H1 (cell line): ENCODE measurements at regions not wholly inside any gene's neighbourhood (a gene's known extent, or its start where the extent isn't known, plus 50 kb on each side); places are given as distances from the start of the nearest gene placed in this dataset.

Source experiments
- CTCF ChIA-PET: fragments of 300-600 bp; sonication (Branson Sonifier 250); formaldehyde crosslinking; loops from one replicate; lab custom pipeline; 2021; ENCODE audit not compliant: partially characterized antibody; lab: Charles Lee
- POLR2A ChIA-PET: fragments of 300-600 bp; sonication (Branson Sonifier 250); formaldehyde crosslinking; loops from one replicate; lab custom pipeline; 2021; ENCODE audit warnings: inconsistent platforms; ENCODE audit not compliant: partially characterized antibody; lab: Charles Lee
- DNase-seq, 2 experiments: peaks; one replicate each; pipeline versions ENCODE4 v3.0.0 to v3.0.0-alpha.2; 2010 to 2022; ENCODE audit warnings: low spot score in 2 of 2, low read depth in 1 of 2, mixed read lengths in 1 of 2
- FAIRE-seq: peaks from 2 replicates; lab custom pipeline; 2011; peaks lifted over from hg19 to GRCh38; lab: Jason Lieb, UNC
- H2AFZ ChIP-seq: 2 replicates; pipeline ENCODE4 v1.8.1; 2012; ENCODE audit warnings: low read length, inconsistent platforms
- H2AK5ac ChIP-seq: 2 replicates; pipeline ENCODE4 v1.6.1; 2013; ENCODE audit warnings: low read depth, low read length
- H2BK120ac ChIP-seq: replicated peaks from 2 replicates; pipeline ENCODE3; 2013; ENCODE audit warnings: low read depth, low read length, inconsistent platforms
- H2BK12ac ChIP-seq: 2 replicates; pipeline ENCODE4 v1.6.1; 2013; ENCODE audit warnings: low read depth, low read length
- H2BK15ac ChIP-seq: 2 replicates; pipeline ENCODE4 v1.6.1; 2013; ENCODE audit warnings: low read length
- H2BK20ac ChIP-seq: 2 replicates; pipeline ENCODE4 v1.6.1; 2013; ENCODE audit warnings: low read length
- H2BK5ac ChIP-seq: 2 replicates; pipeline ENCODE4 v1.6.1; 2013; ENCODE audit warnings: low read depth, low read length
- H3K14ac ChIP-seq: 2 replicates; pipeline ENCODE4 v1.6.1; 2013; ENCODE audit warnings: inconsistent platforms; ENCODE audit not compliant: insufficient read length
- H3K18ac ChIP-seq: 2 replicates; pipeline ENCODE4 v1.6.1; 2013; ENCODE audit warnings: low read length; ENCODE audit errors: extremely low read depth
- H3K23ac ChIP-seq: 2 replicates; pipeline ENCODE4 v1.6.1; 2013; ENCODE audit warnings: inconsistent platforms; ENCODE audit not compliant: insufficient read length
- H3K23me2 ChIP-seq: 2 replicates; pipeline ENCODE4 v1.6.1; 2013; ENCODE audit warnings: low read depth, low read length
- H3K27ac ChIP-seq: 2 replicates; pipeline ENCODE4 v1.6.1; 2011; ENCODE audit warnings: low read depth, low read length, inconsistent platforms
- H3K27me3 ChIP-seq, 4 experiments: replicated peaks in 1 of 4; 1 replicate in 1 of 4; 2 replicates in 3 of 4; pipeline versions ENCODE4 v1.6.1 to v1.8.1; 2011 to 2013; ENCODE audit warnings: low read length in 3 of 4, mild to moderate bottlenecking in 3 of 4, inconsistent platforms in 2 of 4, mixed read lengths in 2 of 4, moderate library complexity in 1 of 4; ENCODE audit not compliant: control insufficient read depth in 3 of 4, insufficient read depth in 3 of 4; ENCODE audit errors: extremely low read depth in 1 of 4
- H3K36me3 ChIP-seq, 4 experiments: 2 replicates each; pipeline versions ENCODE4 v1.6.1 to v1.8.1; 2011 to 2013; ENCODE audit warnings: mild to moderate bottlenecking in 4 of 4, low read length in 3 of 4, moderate library complexity in 2 of 4, control low read depth in 1 of 4, inconsistent platforms in 1 of 4; ENCODE audit not compliant: insufficient read depth in 4 of 4, control insufficient read depth in 2 of 4
- H3K4ac ChIP-seq: replicated peaks from 2 replicates; pipeline ENCODE3; 2013; ENCODE audit warnings: low read length, low read depth, mixed read lengths, inconsistent platforms; ENCODE audit not compliant: insufficient read length
- H3K4me1 ChIP-seq, 4 experiments: replicated peaks in 1 of 4; 1 replicate in 1 of 4; 2 replicates in 3 of 4; pipeline versions ENCODE4 v1.6.1 to v1.8.1; 2011 to 2013; ENCODE audit warnings: low read length in 3 of 4, inconsistent platforms in 2 of 4, mixed read lengths in 1 of 4; ENCODE audit not compliant: insufficient read depth in 4 of 4, control insufficient read depth in 3 of 4
- H3K4me2 ChIP-seq, 2 experiments: 2 replicates each; pipeline versions ENCODE4 v1.6.1 to v1.8.1; 2011 to 2013; ENCODE audit warnings: low read depth in 2 of 2, low read length in 2 of 2, control low read depth in 1 of 2, inconsistent platforms in 1 of 2, mild to moderate bottlenecking in 1 of 2; ENCODE audit not compliant: insufficient read depth in 1 of 2
- H3K4me3 ChIP-seq, 4 experiments: fragments of 200-600, 300-600 bp in 1 of 4; sonication (generic), shearing (Covaris generic), sonication (Bioruptor Twin) in 1 of 4; 2 replicates each; pipeline versions ENCODE4 v1.5.1 to v1.8.1; 2011 to 2016; ENCODE audit warnings: low read length in 4 of 4, low read depth in 3 of 4, control low read depth in 2 of 4, inconsistent platforms in 2 of 4, mild to moderate bottlenecking in 2 of 4, mixed read lengths in 1 of 4, moderate library complexity in 1 of 4; ENCODE audit not compliant: insufficient read depth in 2 of 4; ENCODE audit errors: extremely low read depth in 1 of 4
- H3K56ac ChIP-seq: replicated peaks from 2 replicates; pipeline ENCODE3; 2013; ENCODE audit warnings: low read depth, mild to moderate bottlenecking, mixed read lengths, low read length, inconsistent platforms; ENCODE audit not compliant: insufficient read length
- H3K79me1 ChIP-seq: 2 replicates; pipeline ENCODE4 v1.6.1; 2013; ENCODE audit warnings: low read depth, low read length, control low read depth
- H3K79me2 ChIP-seq, 2 experiments: 2 replicates each; pipeline versions ENCODE4 v1.6.1 to v1.8.1; 2012 to 2013; ENCODE audit warnings: low read length in 2 of 2, mild to moderate bottlenecking in 2 of 2, inconsistent platforms in 1 of 2; ENCODE audit not compliant: insufficient read depth in 2 of 2, control insufficient read depth in 1 of 2
- H3K9ac ChIP-seq, 4 experiments: replicated peaks in 1 of 4; 1 replicate in 1 of 4; 2 replicates in 3 of 4; pipeline versions ENCODE4 v1.6.1 to v1.8.1; 2011 to 2013; ENCODE audit warnings: low read depth in 3 of 4, low read length in 3 of 4, control low read depth in 2 of 4, mild to moderate bottlenecking in 2 of 4, moderate library complexity in 2 of 4, inconsistent platforms in 1 of 4; ENCODE audit errors: extremely low read depth in 1 of 4
- H3K9me3 ChIP-seq, 2 experiments: 2 replicates each; pipeline versions ENCODE4 v1.6.1 to v1.8.1; 2012 to 2013; ENCODE audit warnings: mild to moderate bottlenecking in 2 of 2, moderate library complexity in 2 of 2, control low read depth in 1 of 2, inconsistent platforms in 1 of 2, low read depth in 1 of 2, low read length in 1 of 2, mixed read lengths in 1 of 2; ENCODE audit not compliant: insufficient read depth in 2 of 2
- H4K20me1 ChIP-seq, 2 experiments: replicated peaks in 1 of 2; 2 replicates each; pipeline versions ENCODE3 to v1.8.1; 2011 to 2013; ENCODE audit warnings: inconsistent platforms in 2 of 2, low read length in 2 of 2, mild to moderate bottlenecking in 1 of 2; ENCODE audit not compliant: insufficient read depth in 2 of 2, control insufficient read depth in 1 of 2
- H4K5ac ChIP-seq: 2 replicates; pipeline ENCODE4 v1.6.1; 2013; ENCODE audit warnings: low read length, low read depth, mixed read lengths, inconsistent platforms; ENCODE audit not compliant: insufficient read length
- H4K8ac ChIP-seq: 2 replicates; pipeline ENCODE4 v1.8.0; 2013; ENCODE audit warnings: mild to moderate bottlenecking, moderate library complexity, low read length, inconsistent platforms; ENCODE audit not compliant: insufficient read depth; ENCODE audit errors: extremely low read depth
- H4K91ac ChIP-seq: replicated peaks from 2 replicates; pipeline ENCODE3; 2013; ENCODE audit warnings: low read length, mixed read lengths, inconsistent platforms; ENCODE audit not compliant: insufficient read length
- ASH2L ChIP-seq: fragments of 200-600, 300-600 bp; sonication (generic); IDR thresholded peaks from one replicate; pipeline ENCODE4 v1.7.1; 2017; ENCODE audit warnings: low read length
- BCL11A ChIP-seq, 2 experiments: IDR thresholded peaks; one replicate each; pipeline ENCODE4 v1.6.1; 2011; ENCODE audit warnings: low read depth in 2 of 2, low read length in 2 of 2, mild to moderate bottlenecking in 2 of 2
- CTCF ChIP-seq, 3 experiments: IDR thresholded peaks; 1 replicate in 2 of 3; 2 replicates in 1 of 3; pipeline versions ENCODE4 v1.5.1 to v1.6.1; 2011; ENCODE audit warnings: low read length in 3 of 3, mild to moderate bottlenecking in 3 of 3, inconsistent platforms in 2 of 3, low read depth in 1 of 3, moderate library complexity in 1 of 3; ENCODE audit not compliant: insufficient read depth in 1 of 3; ENCODE audit errors: control extremely low read depth in 1 of 3
- EGR1 ChIP-seq: IDR thresholded peaks from 2 replicates; pipeline ENCODE4 v1.6.1; 2011; ENCODE audit warnings: low read depth, low read length, borderline replicate concordance
- JUN ChIP-seq: IDR thresholded peaks from 2 replicates; pipeline ENCODE4 v1.6.1; 2011; ENCODE audit warnings: low read depth, mild to moderate bottlenecking, improper control_type of control experiment, low read length
- KDM4A ChIP-seq: IDR thresholded peaks from one replicate; pipeline ENCODE4 v1.7.1; 2012; ENCODE audit warnings: low read depth, mild to moderate bottlenecking, moderate library complexity, low read length, inconsistent platforms; ENCODE audit not compliant: severe bottlenecking
- MAX ChIP-seq: IDR thresholded peaks from 2 replicates; pipeline ENCODE4 v1.6.1; 2012; ENCODE audit warnings: inconsistent platforms
- NRF1 ChIP-seq: IDR thresholded peaks from 2 replicates; pipeline ENCODE4 v1.6.1; 2011; ENCODE audit warnings: mild to moderate bottlenecking, low read depth, low read length, improper control_type of control experiment
- PHF8 ChIP-seq: fragments of 200-600 bp; sonication (generic); conservative IDR thresholded peaks from 2 replicates; pipeline ENCODE4 v1.7.1; 2012; ENCODE audit warnings: low read depth, mild to moderate bottlenecking, inconsistent platforms, low read length, moderate library complexity
- RNF2 ChIP-seq: fragments of 200-900, 300-1000 bp; sonication (generic); IDR thresholded peaks from 2 replicates; pipeline ENCODE4 v1.7.1; 2016; ENCODE audit warnings: borderline replicate concordance, low read depth, mild to moderate bottlenecking, antibody characterized with exemption, low read length; ENCODE audit not compliant: poor library complexity, severe bottlenecking; ENCODE audit errors: missing control alignments
- SUZ12 ChIP-seq: fragments of 200-600 bp; sonication (generic); IDR thresholded peaks from 2 replicates; pipeline ENCODE4 v1.6.1; 2012; ENCODE audit warnings: mild to moderate bottlenecking, inconsistent platforms, low read length, moderate library complexity, mixed read lengths
- YY1 ChIP-seq: IDR thresholded peaks from 2 replicates; pipeline ENCODE4 v1.6.1; 2011; ENCODE audit warnings: low read depth, mild to moderate bottlenecking, low read length
- ZNF274 ChIP-seq: IDR thresholded peaks from 2 replicates; pipeline ENCODE4 v1.7.0; 2012; ENCODE audit warnings: low read length, borderline replicate concordance; ENCODE audit errors: extremely low read depth

- H4K8ac ChIP-seq: no peak overlapping the region
- H3K9me3 ChIP-seq: no peaks in the 10 kb centered on the region
- H2BK12ac ChIP-seq: no peak overlapping the region
- ChIA-PET CTCF (interaction anchor here (1.0 to 3.8 kb wide), 3 partner anchors 55 to 152 kb away, joined by 3 to 15 read pairs (median 4); no protein-coding TSS in a partner anchor), POLR2A (no interaction called here)
- peaks cover 0 to 4% (median 2%) of the 10 kb centered on the region in 4 experiments; a peak in 2 of 7 replicates for H3K4me1 ChIP-seq
- H3K27ac ChIP-seq: no peak overlapping the region
- no peak overlapping the region for H3K4ac ChIP-seq
- no peak overlapping the region for H3K4me3 ChIP-seq
- H2BK20ac ChIP-seq: no peak overlapping the region
- no peak overlapping the region for H4K5ac ChIP-seq
- no peaks in the 10 kb centered on the region for H4K20me1 ChIP-seq
- no peak overlapping the region for H2BK120ac ChIP-seq
- H3K23me2 ChIP-seq: 0 out of 2 replicates have a peak, but pooled peaks cover 2% of the 10 kb centered on the region
- no peaks in the 10 kb centered on the region for H3K79me1 ChIP-seq
- H2BK5ac ChIP-seq: no peak overlapping the region
- no peak overlapping the region for H2AK5ac ChIP-seq
- H3K23ac ChIP-seq: no peak overlapping the region
- no peak overlapping the region for H3K9ac ChIP-seq
- no peaks in the 10 kb centered on the region for H3K27me3 ChIP-seq
- no peaks in the 10 kb centered on the region for H3K79me2 ChIP-seq
- no peak overlapping the region for H3K4me2 ChIP-seq
- H3K56ac ChIP-seq: no peak overlapping the region
- DNase-seq: no peak
- H3K18ac ChIP-seq: no peak overlapping the region
- no peak overlapping the region for H2AFZ ChIP-seq
- no peak for FAIRE-seq
- no peak overlapping the region for H4K91ac ChIP-seq
- no peak overlapping the region for H3K14ac ChIP-seq
- no peak overlapping the region for H2BK15ac ChIP-seq
- H3K36me3 ChIP-seq: no peaks in the 10 kb centered on the region
- TF ChIP-seq MAX (no peak), RNF2 (no peak), PHF8 (no peak), CTCF (IDR thresholded peaks at IDR 0.05; ENCODE audit: control extremely low read depth in 1 of 3, insufficient read depth in 1 of 3, low read depth in 1 of 3, low read length in 3 of 3) (no peak), ASH2L (no peak), YY1 (no peak), ZNF274 (no peak), SUZ12 (no peak), EGR1 (no peak), BCL11A (IDR thresholded peaks at IDR 0.05; ENCODE audit: low read depth in 2 of 2, low read length in 2 of 2) (no peak), JUN (no peak), KDM4A (no peak), NRF1 (no peak)
Measured at GRCh38 chr10:84765656-84766055, 437.3 kb downstream of the CCSER2 start.
